OCI-M1 (cell line): ENCODE measurements at regions not wholly inside any gene's neighbourhood (a gene's known extent, or its start where the extent isn't known, plus 50 kb on each side); places are given as distances from the start of the nearest gene placed in this dataset.
A peak's percentile ranks its signal among the peaks of the same experiment; 100 is the strongest.
"Not testable (repeated sequence)": the region's sequence is repeated elsewhere in the genome, so short reads cannot be mapped to it uniquely, and the experiment has no call there.

Experiments used
- DNase-seq: peaks from one replicate; lab custom pipeline; 2025; lab: John Stamatoyannopoulos, UW

DNA sequence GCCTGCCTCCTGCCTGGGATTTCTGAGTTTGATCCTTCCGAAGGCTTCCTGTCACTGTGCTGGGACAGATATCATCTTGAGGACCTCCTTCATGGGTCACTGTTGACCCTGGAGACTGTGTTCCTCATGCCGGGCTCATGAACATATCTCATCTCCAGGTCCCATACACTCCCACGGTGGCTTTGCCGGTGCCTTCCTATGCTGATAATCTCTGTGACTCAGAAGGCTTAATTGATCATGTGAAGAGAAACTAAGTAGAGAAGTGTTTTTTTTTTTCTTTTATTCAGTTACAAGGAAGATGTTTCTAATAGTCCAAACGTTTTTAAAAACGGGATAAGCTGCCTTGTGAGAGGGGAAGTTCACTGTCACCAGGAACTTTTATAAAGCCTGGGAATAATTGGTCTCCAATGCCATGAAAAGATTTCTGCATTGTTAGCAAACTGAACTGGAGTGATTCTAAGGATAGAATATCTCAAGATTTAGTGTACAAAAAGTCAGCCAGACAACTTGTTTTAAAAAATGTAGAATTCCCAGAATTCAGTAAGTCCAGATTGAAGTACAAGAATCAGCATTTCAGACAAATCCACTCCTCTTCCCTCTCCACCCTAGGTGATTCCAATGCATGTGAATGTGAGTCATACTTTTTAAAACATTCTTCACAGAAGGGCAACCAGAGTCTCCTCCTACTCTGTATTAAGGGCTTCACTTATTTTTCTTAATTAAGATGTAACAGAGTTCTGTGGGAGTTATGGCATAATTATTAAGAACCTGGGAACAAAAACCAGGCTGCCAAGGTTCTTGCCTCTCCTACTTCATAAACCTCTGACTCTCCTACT, 139.8 kb upstream of the LGR5 start:
- DNase-seq: peak; percentile 87

DNA sequence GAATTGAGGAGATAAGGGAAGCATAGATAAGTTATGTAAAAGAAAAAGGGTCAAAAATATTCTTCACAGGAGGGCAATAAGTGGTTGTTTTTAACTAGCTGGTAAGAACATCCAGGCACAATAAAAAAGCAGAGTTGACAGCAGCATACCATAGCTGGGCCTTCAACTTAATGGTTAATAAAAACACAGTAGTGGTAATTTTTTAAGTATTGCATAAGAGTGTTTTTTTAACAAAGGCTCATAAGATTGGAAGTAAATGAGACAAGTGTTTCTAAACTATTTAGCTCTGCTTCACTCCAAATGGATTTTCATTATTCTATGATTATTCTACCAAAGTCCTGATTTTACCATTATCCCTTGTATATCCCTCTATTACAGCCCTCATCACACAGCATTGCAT, 140.1 kb upstream of the TSPAN8 start:
- DNase-seq: peak; percentile 30

DNA sequence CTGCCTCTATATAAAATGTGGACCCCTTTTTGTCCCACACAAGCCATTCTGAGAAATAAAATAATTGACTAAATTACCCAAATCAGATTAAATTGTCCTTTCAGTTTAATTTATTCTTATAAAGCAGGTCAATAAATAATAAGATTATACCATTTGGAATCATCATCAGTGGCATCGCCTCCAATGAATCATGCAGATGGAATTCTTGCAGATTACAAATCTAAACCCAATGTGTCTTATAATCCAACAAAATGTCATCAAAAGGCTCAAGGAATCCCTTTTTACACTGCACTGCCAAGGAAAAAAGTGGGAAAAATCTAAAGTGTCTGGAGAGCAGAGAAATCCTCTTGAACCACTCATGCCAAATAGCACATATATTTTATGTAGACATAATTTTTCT, 138.2 kb upstream of the TSPAN8 start:
- no peak for DNase-seq

DNA sequence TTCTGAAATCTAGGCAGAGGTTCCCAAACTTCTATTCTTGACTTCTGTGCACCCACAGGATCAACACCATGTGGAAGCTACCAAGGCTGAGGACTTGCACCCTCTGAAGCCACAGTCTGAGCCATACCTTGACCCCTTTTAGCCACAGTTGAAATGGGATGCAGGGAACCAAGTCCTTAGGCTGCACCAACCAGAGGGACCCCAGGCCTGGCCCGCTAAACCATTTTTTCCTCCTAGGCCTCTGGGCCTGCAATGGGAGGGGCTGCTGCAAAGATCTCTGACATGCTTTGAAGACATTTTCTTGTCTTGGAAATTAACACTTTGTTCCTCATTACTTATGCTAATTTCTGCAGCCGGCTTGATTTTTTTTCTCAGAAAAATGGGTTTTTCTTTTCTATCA, 133.9 kb upstream of the TSPAN8 start:
- DNase-seq: no peak

DNA sequence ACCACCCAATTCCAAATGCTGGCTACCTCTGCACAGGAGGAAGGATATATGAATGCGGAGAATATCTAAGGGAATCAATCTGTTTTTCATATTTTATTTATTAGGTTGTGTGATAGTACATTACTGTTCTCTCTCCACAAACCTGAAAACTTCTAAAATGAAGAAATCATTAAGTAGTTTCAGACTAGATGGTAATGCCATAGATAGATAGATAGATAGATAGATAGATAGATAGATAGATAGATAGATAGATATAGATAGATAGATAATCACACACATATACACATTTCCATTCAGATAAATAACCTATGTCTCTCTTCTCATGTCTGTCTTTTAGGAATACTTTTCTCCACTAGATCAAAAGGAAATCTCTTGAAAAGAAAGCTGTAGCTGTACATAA, 126.1 kb upstream of the TSPAN8 start:
- no peak for DNase-seq

DNA sequence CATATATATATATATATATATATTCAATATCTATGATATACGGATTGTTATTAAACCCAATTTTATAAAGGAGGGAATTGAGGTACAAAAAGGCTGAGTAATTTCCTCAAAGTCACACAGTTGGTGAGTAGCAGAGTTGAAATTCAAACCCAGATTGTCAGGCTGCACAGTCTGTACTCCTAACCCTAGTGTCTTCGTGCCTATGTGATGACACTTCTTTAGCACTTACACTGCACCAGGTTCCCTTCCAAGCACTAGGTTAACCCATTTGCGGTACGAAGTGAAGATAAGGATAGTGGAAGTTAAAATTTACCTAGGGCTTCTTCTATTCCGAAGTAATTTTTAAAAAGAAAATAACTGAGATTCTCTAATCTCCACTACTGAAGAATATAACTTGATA, 125.1 kb upstream of the TSPAN8 start:
- no peak for DNase-seq

DNA sequence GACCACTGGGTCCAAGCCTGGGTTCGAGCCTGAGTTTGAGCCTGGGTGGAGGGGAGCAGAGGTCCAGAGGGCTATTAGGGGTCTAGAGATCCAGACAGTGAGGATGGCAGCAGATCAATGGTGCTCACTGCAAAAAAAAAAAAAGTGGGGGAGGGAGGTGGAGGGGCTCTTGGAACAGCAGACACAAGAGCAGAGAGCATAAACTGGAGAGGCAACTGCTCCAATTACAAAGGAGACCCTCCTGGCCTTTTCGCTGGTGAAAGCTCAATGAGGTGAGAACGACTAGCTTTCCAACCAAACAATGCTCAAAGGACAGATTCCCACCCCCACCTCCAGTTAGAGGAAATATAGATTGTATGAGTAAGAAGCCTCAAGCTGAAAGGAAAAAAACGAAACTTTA, 124.2 kb upstream of the TSPAN8 start:
- DNase-seq: no peak

DNA sequence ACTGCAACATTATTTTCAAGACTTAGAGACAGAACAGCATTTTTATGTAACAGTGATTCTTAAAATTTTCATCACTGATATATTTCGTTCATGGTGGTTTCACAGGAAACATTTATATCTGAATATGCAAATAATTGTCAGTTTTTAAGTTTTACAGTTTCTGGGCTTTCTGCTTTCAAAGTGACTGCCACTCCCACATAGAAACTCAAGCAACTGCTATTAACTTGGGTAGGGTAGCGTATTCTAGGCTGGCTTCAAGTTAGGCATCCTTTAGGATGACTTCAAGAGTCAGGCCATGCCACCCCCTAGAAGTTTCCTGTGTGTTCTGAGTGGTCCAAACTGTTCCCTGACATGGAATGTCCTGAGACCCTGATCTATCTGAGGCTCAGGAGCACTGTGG, 123.6 kb upstream of the TSPAN8 start:
- DNase-seq: no peak

DNA sequence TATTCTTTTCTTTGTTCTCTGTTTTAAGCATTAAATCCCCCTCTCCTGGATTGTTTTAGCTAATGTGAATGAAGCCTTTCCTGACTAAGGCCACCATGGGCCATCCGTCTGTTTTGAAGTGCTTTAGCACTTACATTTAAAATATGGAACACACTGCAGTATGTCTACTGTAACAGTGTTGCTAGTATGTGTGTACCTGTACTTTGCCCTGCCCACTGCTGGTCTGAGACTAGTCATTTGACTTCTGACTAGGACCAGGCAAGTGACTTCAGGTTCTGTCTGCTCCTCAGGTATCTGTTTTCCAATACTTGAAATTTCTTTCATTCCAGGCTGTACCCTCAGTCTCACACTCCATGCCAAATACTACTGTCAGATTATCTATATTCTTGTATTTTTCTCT, 120.1 kb upstream of the TSPAN8 start:
- no peak for DNase-seq

DNA sequence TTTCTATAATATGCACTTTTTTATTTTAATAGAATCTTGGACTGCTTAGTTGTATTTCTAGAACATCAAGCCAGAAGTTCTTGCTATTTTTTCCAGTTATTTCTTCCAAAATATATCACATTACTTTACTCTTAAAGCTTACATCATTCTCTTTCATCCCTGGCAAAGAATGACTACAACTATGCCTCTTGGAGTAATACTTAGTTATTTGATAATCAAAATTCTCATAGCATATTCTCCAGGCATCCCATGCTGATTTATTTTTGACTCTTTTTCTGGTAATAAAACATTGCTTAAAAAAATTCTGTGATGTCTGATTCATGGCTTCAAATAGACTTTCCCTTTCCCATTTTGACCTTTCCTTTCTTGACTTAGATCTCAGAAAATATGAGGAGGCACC, 118.7 kb upstream of the TSPAN8 start:
- no peak for DNase-seq

DNA sequence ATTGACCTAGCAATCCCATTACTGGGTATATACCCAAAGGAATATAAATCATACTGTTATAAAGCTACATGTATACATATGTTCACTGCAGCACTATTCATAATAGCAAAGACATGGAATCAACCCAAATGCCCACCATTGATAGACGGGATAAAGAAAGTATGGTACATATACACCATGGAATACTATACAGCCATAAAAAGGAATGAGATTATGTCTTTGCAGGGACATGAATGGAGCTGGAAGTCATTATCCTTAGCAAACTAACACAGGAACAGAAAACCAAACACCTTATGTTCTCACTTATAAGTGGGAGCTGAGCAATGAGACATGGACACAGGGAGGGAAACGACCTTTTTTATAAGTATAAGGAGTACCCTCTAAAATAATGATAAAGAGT, 113.0 kb upstream of the TSPAN8 start:
- not testable (repeated sequence) for DNase-seq

DNA sequence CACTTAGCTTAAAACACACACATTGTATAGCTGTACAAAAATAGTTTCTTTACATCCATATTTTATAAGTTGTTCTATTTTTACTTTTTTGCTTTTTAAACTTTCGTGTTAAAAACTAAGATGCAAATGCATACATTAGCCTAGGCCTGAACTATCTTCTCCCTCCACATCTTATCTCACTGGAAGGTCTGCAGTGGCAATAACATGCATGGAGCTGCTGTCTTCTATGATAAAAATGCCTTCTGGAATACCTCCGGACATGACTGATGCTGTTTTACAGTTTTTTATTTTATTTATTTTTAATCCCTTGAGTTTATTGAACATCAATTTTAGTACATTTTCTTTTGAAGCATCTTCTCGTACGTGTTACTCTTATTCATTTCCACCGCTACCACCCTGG, 112.3 kb upstream of the TSPAN8 start:
- DNase-seq: peak; percentile 59

DNA sequence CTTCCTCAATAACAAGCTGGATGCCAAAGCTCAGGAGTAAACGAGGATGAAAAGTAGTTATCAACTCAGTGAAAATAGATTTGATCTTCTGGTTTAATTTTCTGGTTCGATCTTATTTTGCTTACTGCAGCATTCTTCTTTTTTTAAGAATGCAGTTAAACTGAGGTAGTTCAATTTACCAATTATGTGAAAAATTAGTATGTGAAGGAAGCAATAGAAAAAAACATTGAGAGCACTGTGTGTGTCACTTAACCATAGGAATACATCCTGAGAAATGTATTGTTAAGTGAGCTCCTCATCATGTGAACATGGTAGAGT, 111.4 kb upstream of the TSPAN8 start:
- DNase-seq: no peak

DNA sequence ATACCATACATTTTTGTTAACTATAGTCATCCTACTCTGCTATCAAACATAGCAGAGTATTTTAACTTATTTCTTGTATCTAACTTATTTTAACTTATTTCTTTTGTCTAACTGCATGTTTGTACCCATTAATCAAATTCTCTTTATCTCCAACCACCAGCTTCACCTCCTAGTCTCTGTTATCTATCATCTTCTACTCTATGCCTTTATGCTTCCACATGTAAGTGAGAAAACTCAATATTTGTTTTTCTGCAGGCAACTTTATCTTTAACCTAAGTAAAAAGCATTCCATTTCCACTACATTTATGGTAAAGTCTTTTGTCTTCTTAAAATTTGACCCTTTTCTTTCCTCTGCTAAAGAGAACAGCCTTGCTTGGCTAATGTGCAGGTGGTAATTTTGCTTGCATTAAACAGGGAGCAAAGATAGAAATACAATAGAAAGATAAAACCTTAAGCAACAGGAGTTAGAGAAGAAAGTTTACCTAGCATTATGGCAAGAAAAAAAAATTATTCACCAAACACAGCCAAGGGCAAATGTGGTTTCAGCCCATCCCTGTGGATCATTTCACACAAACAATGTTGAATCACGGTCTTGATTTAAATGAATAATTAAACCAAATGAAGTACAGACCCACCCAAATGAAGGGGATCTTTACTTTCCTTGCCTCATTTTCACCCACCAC, 110.9 kb upstream of the TSPAN8 start:
- DNase-seq: peak; percentile 62

DNA sequence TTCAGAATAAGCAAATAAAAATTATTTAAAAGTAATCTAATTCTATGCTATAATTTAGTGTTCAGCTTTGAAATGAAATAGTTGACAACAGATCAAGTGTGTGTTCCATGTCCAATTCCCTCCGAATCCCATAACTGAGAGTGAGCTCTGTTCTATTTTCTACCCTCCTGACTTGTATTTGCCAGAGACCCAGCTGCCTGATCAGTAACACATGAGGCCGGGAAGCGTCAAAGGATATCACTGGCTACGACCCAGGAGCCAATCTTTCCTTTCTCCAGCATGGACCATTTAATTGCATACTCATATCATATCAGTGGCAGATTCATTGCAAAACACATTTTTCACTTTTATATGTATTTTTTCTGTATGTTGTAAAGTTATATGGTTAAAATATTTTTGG, 108.8 kb upstream of the TSPAN8 start:
- no peak for DNase-seq

DNA sequence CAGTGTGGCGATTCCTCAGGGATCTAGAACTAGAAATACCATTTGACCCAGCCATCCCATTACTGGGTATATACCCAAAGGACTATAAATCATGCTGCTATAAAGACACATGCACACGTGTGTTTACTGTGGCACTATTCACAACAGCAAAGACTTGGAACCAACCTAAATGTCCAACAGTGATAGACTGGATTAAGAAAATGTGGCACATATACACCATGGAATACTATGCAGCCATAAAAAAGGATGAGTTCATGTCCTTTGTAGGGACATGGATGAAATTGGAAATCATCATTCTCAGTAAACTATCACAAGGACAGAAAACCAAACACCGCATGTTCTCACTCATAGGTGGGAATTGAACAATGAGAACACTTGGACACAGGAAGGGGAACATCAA, 107.9 kb upstream of the TSPAN8 start:
- not testable (repeated sequence) for DNase-seq

DNA sequence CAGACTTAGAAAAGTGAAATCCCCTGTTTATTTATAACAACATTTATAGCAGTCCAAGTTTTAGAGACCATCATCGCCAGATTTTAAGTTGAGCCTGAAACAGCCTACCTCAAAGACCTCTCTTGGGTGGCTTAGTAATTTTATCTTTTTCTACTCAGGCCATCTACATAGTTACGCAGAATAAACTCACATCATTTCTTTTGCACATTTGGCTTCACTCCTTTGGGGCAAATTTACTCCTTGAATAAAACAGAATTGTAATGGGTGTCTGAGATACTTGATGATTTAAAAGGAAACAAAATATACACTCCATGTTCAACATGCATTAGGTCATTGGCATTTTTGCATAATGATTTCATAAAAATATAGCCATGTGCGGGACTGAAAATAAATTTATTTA, 104.7 kb upstream of the TSPAN8 start:
- no peak for DNase-seq

DNA sequence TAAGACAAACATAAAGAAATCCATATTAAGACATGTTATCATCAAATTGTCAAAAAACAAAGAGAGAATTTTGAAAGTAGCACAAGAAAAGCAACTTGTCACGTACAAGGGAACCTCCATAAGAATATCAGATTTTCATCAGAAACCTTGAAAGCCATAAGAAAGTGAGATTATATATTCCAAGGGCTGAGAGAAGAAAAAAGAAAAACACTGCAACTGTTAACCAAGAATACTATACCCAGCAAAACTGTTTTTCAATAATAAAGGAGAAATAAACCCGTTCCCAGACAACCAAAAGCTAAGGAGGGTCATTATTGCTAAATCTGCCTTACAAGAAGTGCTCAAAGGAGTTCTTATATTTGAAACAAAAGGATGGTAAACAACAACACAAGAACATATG, 94.7 kb upstream of the TSPAN8 start:
- DNase-seq: no peak

DNA sequence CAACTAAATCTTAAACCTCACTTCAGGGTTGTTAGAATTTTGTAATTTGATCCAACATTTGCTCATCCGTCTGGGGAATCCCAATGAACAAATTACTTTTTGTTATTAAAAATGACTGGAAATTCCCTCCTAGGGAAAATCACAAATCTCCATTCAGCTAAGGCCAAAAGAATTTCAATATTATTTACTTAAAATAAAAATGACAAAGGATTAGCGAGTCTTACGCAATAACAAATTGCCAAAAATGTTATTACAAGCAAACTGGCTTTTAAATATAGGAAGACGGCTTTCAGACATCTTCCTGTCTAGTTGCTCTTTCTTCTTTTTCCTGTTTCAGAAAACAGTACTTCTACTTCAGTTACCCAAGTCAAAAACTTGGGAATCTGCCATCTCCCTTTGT, 92.4 kb upstream of the TSPAN8 start:
- DNase-seq: no peak

DNA sequence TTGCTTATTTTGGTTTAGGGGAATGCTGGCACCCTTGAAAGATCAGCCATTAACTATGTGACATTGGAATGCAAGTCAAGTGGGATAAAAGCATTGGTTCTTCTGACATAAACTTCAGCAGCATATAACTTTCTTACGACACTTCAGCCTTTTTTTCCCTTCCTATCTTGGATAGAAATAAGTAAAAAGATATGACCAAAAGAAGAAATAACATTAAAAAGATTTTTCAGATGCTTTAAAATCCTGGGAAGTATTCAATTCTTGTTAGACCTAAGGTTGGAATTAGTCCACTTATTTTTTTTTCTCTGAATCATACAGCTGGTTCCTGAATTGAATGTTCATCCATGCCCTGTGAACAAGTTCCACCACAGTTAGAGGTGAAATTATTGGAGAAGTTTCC, 85.6 kb upstream of the TSPAN8 start:
- no peak for DNase-seq

DNA sequence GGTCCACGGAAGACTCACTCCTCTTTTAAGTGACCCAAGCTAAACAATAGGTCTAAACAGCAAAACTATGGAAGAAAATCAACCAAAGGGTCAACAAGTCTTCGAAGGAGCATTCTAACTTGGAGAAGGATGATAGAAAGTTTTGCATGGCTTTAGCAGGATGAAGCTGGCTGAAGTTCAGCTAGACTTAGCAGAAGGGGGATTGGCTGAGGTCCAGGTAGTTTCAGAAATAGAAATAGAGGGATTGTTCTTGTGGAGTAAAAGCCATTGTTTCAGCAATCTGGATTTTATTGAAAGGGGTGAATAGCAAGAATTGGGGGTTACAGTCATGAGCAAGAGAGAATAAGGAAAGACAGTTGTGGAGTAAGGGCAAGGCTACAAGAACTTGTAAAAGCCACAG, 84.7 kb upstream of the TSPAN8 start:
- no peak for DNase-seq

DNA sequence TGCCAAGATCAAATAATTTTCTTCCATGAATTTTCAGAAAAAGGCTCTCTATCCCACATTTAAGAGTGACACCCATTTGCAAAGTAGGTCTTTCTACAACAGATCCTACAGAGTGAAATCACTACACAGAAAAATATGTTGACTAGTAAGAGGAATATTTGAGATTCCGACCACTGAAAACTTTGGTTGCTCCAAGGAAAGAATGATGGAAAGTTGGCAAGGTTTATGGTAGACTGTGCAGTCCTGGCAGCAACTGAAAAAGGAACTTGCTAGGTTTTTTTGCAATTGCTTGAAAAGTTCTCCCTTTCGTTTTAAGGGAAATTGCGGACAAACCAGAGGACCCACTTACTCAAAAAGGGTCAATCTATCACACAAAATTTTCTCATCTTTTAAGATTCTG, 83.1 kb upstream of the TSPAN8 start:
- no peak for DNase-seq

DNA sequence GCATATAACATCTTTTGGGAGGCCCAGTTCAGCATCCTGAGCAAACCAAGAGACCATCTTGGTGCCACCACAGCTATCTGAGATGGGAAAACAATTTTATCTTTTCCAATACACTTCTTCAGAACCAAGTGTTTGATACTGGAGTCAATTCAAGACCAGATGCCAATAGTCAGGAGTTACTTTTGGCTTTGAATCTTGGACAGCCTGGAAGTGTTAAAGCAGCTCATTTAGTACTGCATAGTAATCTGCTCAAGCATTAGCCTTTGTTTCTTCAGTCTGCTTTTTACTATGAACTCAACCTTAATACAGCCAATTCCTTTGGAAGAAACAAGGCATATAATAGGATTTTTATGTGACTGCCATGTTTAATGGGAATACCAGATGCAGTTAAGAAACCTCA, 81.9 kb upstream of the TSPAN8 start:
- no peak for DNase-seq

DNA sequence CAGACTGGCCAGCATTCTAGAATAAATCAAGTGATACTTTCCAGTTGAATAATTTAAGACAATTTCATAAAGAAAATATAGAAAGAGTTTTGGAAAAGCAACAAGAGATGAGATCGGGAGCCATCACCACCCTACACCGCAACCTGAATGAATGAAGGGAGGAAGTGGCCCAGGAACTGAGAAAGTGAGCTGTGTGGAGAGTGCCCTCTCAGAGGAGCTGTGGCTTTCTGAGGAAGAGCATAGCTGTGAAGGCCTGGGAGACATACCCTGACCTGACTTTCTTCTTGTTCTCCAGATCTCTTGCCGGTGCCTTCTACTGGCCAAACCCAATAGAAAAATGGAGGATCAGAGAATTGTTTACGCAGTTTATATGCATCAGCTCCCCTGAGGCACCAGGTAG, 79.3 kb upstream of the TSPAN8 start:
- DNase-seq: no peak
